NCI-H774 (cell line): ENCODE measurements at regions not wholly inside any gene's neighbourhood (a gene's known extent, or its start where the extent isn't known, plus 50 kb on each side); places are given as distances from the start of the nearest gene placed in this dataset.
"Not testable (repeated sequence)": the region's sequence is repeated elsewhere in the genome, so short reads cannot be mapped to it uniquely, and the experiment has no call there.

Experiments
- DNase-seq: peaks from one replicate; lab custom pipeline; 2025; lab: John Stamatoyannopoulos, UW

GRCh38 chr13:111413407-111414187, 93.2 kb downstream of the TEX29 start:
- no peak for DNase-seq

- no peak for DNase-seq
Observed at GRCh38 chr13:111414341-111414740, 93.9 kb downstream of the TEX29 start.

GRCh38 chr13:111415246-111415645, 94.8 kb downstream of the TEX29 start:
- DNase-seq: no peak

- no peak for DNase-seq
Observed at GRCh38 chr13:111415765-111416164, 95.3 kb downstream of the TEX29 start.

GRCh38 chr13:111418101-111418500, 97.7 kb downstream of the TEX29 start:
- no peak for DNase-seq

GRCh38 chr13:111420113-111420876, 99.9 kb downstream of the TEX29 start:
- no peak for DNase-seq

- no peak for DNase-seq
Observed at GRCh38 chr13:111421216-111421615, 100.8 kb downstream of the TEX29 start.

- DNase-seq: peak; percentile 80
Observed at GRCh38 chr13:111422348-111422747, 101.9 kb downstream of the TEX29 start.

- no peak for DNase-seq
Observed at GRCh38 chr13:111423168-111423785, 102.8 kb downstream of the TEX29 start.

GRCh38 chr13:111424134-111424533, 103.7 kb downstream of the TEX29 start:
- no peak for DNase-seq

GRCh38 chr13:111425326-111425725, 104.9 kb downstream of the TEX29 start:
- DNase-seq: no peak

- DNase-seq: peak; percentile 75
Observed at GRCh38 chr13:111429064-111429558, 108.7 kb downstream of the TEX29 start.

GRCh38 chr13:111431206-111431605, 110.8 kb downstream of the TEX29 start:
- peak; percentile 78 for DNase-seq

- DNase-seq: no peak
Observed at GRCh38 chr13:111434578-111435159, 114.2 kb downstream of the TEX29 start.

GRCh38 chr13:111436446-111436845, 116.0 kb downstream of the TEX29 start:
- no peak for DNase-seq

GRCh38 chr13:111437417-111437816, 117.0 kb downstream of the TEX29 start:
- DNase-seq: no peak

- no peak for DNase-seq
Observed at GRCh38 chr13:111437856-111438547, 117.6 kb downstream of the TEX29 start.

- DNase-seq: not testable (repeated sequence)
Observed at GRCh38 chr13:111440492-111440891, 120.0 kb downstream of the TEX29 start.

GRCh38 chr13:111443981-111444380, 123.5 kb downstream of the TEX29 start:
- DNase-seq: no peak

- DNase-seq: no peak
Observed at GRCh38 chr13:111448504-111448903, 128.1 kb downstream of the TEX29 start.

- no peak for DNase-seq
Observed at GRCh38 chr13:111449041-111449440, 128.6 kb downstream of the TEX29 start.

GRCh38 chr13:111451402-111451801, 131.0 kb downstream of the TEX29 start:
- no peak for DNase-seq
